Right cardiac atrium (tissue), 5 donors: ENCODE measurements at regions not wholly inside any gene's neighbourhood (a gene's known extent, or its start where the extent isn't known, plus 50 kb on each side); places are given as distances from the start of the nearest gene placed in this dataset.
"Not testable (repeated sequence)": the region's sequence is repeated elsewhere in the genome, so short reads cannot be mapped to it uniquely, and the experiment has no call there.

Experiments used
- ATAC-seq, 2 donors: fragments of 200-7000 bp; cut with Tn5 transposase; one replicate each; pipeline versions ENCODE4 v1.8.0 to v1.9.1; 2020; ENCODE audit warnings: moderate library complexity in 2 of 2, mild to moderate bottlenecking in 1 of 2
- DNase-seq, 3 donors: peaks; one replicate each; pipeline ENCODE4 v3.0.0-alpha.2; 2020
- H3K27ac ChIP-seq: one replicate; pipeline ENCODE4 v1.5.1; 2013; ENCODE audit warnings: mild to moderate bottlenecking, low read length, control low read depth, moderate library complexity
- H3K27me3 ChIP-seq: one replicate; pipeline ENCODE4 v1.6.1; 2013; ENCODE audit not compliant: control insufficient read depth, insufficient read depth
- H3K4me1 ChIP-seq: one replicate; pipeline ENCODE4 v1.6.1; 2013; ENCODE audit warnings: low read length; ENCODE audit not compliant: control insufficient read depth, insufficient read depth
- H3K4me3 ChIP-seq: one replicate; pipeline ENCODE4 v1.5.1; 2013; ENCODE audit warnings: low read length, control low read depth
- H3K9me3 ChIP-seq: one replicate; pipeline ENCODE4 v1.6.1; 2013; ENCODE audit warnings: low read length; ENCODE audit not compliant: control insufficient read depth
- WGBS: extraction: QIAGEN DNeasy Blood & Tissue Kit; methylation state at CpG from one replicate; pipeline ENCODE4 v1.1.7; 2013; 5-methylcytosine and 5-hydroxymethylcytosine counted together
- intact Hi-C, 4 donors: fragments of 100-400 bp; cut with DNase I; formaldehyde crosslinking; loops; one replicate each; pipeline versions ENCODE4 v1.11.0 to v1.14.0; 2022 to 2023
- donor health status: healthy with polysubstance abuse.
- donor health status: DM: no; HTN: yes; CAD: no.
- donor health status: DM: no; HTN: no; CAD: no.
- donor health status: DM: no; HTN: yes; CAD: no; lungs with severe emphysema.
- donor health status: DM: yes; HTN: yes; CAD: no.

DNA sequence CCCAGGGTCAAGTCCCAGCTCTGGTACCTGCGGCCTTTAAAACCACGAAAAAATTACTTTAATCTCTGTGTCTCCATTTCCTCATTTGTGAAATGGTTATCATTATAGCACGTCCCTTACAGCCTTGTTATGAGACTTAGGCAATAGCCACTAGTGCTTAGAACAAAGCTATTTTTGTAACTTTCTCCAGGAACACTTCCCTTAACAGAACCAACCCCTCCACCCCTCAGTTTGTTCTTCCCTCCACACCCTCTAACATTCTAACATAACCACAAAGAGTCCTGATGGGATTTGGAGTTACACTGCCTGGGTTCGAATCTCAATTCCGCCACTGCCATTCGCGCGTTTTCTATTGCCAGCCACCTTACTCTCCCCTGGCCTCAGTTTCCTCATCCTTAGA, 2777.4 kb upstream of the TPTE start:
- H3K4me1 ChIP-seq, DNase-seq, H3K27ac ChIP-seq, intact Hi-C loops, H3K27me3 ChIP-seq, H3K9me3 ChIP-seq, H3K4me3 ChIP-seq: not testable (repeated sequence)
- ATAC-seq = peak; percentile 25 to 27
- WGBS = no CpG with 5 or more reads among the region's 8 CpGs

DNA sequence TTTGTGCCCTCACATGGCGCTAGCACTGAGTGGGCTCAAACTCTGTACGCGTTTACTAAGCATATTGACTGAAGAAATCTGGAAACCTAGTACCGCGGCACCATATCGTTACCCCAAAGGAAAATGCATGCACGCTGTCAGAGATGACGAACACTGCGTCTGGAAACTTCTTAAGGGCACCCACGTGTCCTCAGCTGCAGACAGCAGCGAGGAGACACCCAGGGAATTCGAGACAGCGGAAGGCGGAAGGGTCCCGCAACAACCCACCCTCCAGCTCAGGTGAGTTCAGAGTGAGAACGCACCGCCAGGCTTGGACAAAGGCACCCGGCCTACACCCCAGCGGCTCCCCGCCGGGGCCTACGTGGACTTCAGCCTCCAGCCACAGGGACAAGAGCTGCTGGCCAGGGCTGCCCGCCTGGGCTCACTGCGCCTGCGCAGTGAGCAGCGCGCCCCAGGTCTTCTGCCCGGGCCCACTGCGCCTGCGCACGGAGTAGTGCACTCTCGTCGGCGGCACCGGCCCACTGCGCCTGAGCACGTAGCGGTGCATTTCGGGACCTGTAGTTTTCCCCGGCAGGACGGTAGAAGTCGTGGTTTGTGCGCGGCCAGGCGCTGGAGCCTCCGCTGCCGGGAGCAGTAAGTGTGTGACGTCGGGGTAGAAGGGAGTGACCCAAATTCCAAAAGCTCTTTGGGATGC, 2776.8 kb upstream of the TPTE start:
- H3K4me3 ChIP-seq, H3K27me3 ChIP-seq, H3K4me1 ChIP-seq, intact Hi-C loops, H3K27ac ChIP-seq, DNase-seq, H3K9me3 ChIP-seq: not testable (repeated sequence)
- no CpG with 5 or more reads among the region's 49 CpGs for WGBS
- ATAC-seq = peak; percentile 99

DNA sequence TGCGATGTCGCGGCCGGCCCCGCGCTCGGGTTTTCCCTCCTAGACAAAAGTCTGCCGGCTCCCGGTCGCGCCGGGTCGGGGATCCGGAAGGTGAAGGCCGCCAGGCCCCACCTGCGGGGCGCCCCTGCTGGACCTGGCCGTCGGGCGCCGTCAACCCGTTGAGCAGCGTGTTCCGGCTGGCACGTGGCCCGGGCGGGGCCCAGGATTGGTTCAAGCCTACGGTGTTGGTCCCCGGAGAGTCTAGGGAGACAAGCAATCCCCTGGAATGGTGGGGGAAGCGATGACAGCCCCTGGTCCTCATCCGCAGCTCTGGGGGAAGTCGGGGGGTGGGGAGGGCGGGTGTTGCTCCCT, 2776.3 kb upstream of the TPTE start:
- H3K27ac ChIP-seq, DNase-seq, H3K4me3 ChIP-seq, H3K9me3 ChIP-seq, intact Hi-C loops, H3K27me3 ChIP-seq, H3K4me1 ChIP-seq: not testable (repeated sequence)
- peak; percentile 75 to 88 for ATAC-seq
- no CpG with 5 or more reads among the region's 33 CpGs for WGBS

DNA sequence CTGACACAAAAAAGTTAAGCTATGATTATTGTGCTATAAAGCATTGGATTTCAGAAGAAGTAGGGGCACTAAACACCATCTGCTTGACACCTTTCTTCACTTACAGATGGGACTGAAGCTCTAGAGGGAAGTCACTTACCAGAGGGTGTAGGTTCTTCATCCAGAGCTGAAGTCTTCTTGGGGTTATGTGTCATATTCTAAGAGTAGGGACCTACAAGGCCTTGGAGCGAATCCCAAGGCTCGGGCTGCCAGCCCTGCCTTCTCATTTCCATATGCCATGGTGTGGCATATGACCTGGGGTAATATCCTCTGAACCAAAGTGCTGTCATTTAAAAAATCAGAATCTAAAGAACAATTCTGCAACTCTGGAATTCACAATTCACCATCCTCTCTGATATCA, 2773.4 kb upstream of the TPTE start:
- H3K4me3 ChIP-seq, H3K27me3 ChIP-seq, ATAC-seq, intact Hi-C loops, H3K4me1 ChIP-seq, H3K27ac ChIP-seq, DNase-seq, H3K9me3 ChIP-seq: not testable (repeated sequence)
- WGBS = 89% methylated on average over 2 of the region's 2 CpGs

DNA sequence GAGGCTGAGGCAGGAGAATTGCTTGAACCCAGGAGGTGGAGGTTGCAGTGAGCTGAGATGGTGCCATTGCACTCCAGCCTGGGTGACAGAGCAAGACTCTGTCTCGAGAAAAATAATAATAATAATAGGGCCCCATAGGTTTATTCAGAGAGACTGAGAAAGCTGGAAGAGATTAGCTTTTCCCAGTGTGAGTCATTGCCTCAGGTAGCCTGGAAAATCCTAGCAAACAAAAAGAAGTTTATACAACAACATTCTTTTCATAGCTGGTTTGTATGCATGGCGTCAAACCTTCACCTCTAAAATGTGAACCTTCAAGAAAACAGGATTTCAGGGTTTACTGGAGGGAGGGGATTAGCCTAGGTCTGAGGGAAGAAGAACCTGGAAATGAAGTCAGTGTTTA, 2768.8 kb upstream of the TPTE start:
- H3K27ac ChIP-seq, ATAC-seq, DNase-seq, H3K4me1 ChIP-seq, H3K4me3 ChIP-seq, H3K9me3 ChIP-seq, H3K27me3 ChIP-seq, intact Hi-C loops: not testable (repeated sequence)
- no CpG with 5 or more reads among the region's 2 CpGs for WGBS

DNA sequence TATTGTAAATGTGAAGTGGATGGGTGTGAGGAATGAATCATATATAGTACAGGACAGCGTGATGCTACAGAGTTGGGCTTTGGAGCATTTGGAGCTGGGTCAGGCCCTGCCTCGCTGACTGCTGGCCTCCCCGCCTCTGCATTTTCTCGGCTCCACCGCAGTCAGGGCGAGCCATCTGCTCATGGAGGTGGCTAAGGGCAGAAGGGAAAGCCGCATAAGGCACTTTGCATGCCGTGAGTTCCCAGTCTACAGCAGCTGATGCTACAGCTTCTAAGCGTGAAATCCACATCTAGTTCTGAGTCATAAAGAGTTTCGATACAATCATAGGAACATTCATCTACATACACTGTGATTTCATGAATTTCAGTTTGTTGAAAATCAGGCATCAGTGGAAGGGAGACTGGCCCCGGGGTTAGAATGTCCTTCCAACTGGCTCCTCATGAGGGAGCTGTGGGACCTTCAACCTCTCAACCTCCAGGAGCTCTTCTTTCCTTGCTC, 2768.0 kb upstream of the TPTE start:
- H3K27ac ChIP-seq, H3K4me3 ChIP-seq, intact Hi-C loops, H3K4me1 ChIP-seq, ATAC-seq, H3K9me3 ChIP-seq, H3K27me3 ChIP-seq: not testable (repeated sequence)
- peak in 1 of 3 donors; percentile 0 for DNase-seq
- 65% methylated on average over 5 of the region's 11 CpGs for WGBS

DNA sequence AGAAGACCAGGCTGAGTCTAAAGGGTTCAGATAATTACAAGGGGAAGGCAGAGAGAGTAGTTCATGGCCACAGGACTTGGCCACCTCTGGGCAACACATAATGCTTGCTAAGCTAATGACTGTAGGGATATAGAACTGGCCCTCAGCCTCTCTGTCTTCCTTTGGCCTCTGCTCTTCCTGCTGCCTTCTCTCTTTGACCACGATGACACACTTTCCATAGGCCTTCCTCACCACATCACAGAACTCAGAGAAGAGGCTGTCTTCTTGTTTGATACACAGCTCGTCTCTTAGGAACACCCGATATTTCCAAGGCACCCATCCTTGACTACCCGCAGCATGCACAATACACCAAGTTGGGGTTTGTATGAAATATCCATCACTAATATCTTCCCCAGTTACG, 2751.4 kb upstream of the TPTE start:
- WGBS = no CpG with 5 or more reads among the region's 5 CpGs
- DNase-seq, H3K4me1 ChIP-seq, H3K27me3 ChIP-seq, H3K9me3 ChIP-seq, ATAC-seq, intact Hi-C loops, H3K27ac ChIP-seq, H3K4me3 ChIP-seq: not testable (repeated sequence)

DNA sequence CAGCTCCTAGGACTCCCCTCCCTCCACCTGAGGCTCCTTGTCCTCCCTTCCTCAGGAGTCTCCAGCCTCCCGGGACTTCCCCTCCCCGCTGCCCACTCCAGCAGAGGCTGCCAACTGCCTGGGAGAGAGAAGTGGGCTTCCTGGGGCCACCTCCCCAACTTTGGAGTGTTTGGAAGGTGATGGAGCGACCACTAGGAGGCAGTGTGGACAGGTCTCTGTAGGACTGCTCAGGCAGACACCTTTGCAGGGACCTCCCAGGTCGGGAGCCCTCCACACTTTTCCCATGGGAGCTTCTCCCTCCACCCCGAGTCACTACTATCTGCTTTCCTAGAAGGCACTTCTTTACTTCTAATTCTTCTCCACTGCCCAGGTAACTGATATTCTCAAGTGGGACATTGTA, 2747.2 kb upstream of the TPTE start:
- WGBS = no CpG with 5 or more reads among the region's 5 CpGs
- ATAC-seq, intact Hi-C loops: not testable (repeated sequence)

DNA sequence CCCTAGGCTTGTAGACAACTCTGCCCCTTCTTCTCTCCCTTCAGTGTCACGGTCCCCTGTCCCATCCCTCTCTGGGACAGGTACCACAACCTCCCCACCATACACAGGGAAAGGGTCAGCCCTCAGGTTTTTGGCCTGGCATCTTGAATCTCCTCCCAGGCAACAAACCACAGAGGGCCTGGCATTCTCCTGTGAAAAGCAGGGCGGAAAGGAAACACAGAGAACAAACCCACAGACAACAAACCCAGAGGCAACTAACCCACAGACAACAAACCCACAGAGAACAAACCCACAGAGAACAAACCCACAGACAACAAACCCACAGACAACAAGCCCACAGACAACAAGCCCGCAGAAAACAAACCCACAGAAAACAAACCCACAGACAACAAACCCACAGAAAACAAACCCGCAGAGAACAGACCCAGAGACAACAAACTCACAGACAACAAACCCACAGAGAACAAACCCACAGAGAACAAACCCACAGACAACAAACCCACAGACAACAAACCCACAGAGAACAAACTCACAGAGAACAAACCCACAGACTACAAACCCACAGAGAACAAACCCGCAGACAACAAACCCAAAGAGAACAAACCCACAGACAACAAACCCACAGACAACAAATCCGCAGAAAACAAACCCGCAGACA, 2745.9 kb upstream of the TPTE start:
- intact Hi-C loops, H3K4me1 ChIP-seq, ATAC-seq, H3K27me3 ChIP-seq, H3K9me3 ChIP-seq, H3K27ac ChIP-seq, H3K4me3 ChIP-seq: not testable (repeated sequence)
- peak in 1 of 3 donors; percentile 0 for DNase-seq
- WGBS = 90% methylated on average over 6 of the region's 7 CpGs

More for the DNA sequence above, 2747.2 kb upstream of the TPTE start:
- not testable (repeated sequence) for DNase-seq, H3K27me3 ChIP-seq, H3K4me1 ChIP-seq, H3K4me3 ChIP-seq, H3K9me3 ChIP-seq, H3K27ac ChIP-seq

DNA sequence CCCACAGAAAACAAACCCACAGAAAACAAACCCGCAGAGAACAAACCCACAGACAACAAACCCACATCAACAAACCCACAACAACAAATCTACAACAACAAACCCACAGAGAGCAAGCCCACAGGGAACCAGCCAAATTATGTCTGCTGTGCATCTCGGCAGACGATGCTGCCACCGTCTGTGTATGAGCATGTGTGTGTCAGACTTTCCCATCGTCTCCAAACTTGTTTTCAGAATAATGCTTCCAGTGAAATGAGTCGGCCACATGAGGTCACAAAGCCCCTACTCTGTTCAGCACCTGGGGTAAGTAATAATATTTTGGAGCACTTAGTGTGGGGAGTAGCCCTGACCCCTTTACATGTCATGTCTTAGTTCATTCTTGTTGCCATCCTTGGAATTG, 2745.3 kb upstream of the TPTE start:
- ATAC-seq, intact Hi-C loops: not testable (repeated sequence)
- WGBS = 71% methylated on average over 1 of the region's 6 CpGs

DNA sequence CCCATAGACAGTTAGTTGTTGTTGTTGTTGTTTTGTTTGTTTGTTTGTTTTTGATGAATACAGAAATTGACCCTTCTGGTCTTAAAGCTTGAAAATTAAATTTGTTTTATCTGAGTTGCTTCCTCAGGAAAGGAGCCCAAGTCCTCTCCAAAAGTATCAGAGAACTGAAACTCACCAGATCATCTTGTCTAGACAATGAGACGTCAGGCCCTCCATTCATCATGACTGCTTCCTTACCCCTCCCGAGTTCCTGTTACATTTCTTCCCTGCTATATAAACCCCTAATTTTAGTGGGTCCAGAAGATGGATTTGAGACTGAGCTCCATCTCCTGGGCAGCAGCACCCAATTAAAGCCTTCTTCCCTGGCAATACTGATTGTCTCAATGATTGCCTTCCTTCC, 2744.8 kb upstream of the TPTE start:
- DNase-seq, H3K4me3 ChIP-seq, ATAC-seq, H3K4me1 ChIP-seq, H3K9me3 ChIP-seq, intact Hi-C loops, H3K27ac ChIP-seq, H3K27me3 ChIP-seq: not testable (repeated sequence)
- no CpG with 5 or more reads among the region's 2 CpGs for WGBS

More for the DNA sequence above, 2745.3 kb upstream of the TPTE start:
- H3K4me1 ChIP-seq, H3K27me3 ChIP-seq, H3K27ac ChIP-seq, H3K4me3 ChIP-seq, DNase-seq, H3K9me3 ChIP-seq: not testable (repeated sequence)
